ENCODE measurements at regions not wholly inside any gene's neighbourhood (a gene's known extent, or its start where the extent isn't known, plus 50 kb on each side); places are given as distances from the start of the nearest gene placed in this dataset.

DNA sequence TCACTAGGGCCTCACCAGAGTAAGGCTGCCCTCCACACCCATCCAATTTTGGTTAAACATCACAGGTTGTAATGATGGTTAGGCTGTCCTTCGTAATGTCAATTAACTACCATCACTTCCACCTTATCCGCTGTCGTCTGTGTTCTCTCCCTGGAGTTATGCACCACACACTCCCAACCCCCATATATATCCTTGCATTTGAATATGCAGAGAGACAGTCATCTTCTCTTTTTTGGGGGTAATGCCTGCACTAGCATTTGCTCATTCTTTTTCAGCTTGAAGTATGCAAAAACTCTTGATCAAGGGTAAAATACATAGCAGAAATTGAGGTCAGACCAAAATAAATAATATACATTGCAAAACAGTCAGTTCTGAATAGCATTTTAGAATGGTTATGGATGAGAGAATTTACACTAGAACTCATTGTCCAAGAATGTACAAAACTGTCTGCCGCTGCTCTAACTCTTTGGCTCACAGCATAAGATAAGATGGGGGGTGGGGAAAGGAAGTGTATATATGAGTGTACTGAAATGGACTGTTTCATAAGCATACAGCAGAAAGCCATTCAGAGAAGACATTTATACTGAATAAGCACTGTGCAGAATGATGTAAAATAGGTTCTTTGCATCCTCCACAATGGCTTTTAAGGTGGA lies 397.8 kb upstream of the CHST9 start:
- Histone ChIP-seq H2BK120ac (ENCODE audit: low read depth, low read length) (no peak overlapping the region), H3K4me3 (ENCODE audit: low read length in 2 of 2) (no peak overlapping the region), H3K79me1 (ENCODE audit: low read depth, low read length) (no peaks in the 10 kb centered on the region), H2AK5ac (ENCODE audit: low read depth, low read length) (no peak overlapping the region), H3K4ac (ENCODE audit: low read length) (no peak overlapping the region), H3K14ac (ENCODE audit: low read length) (no peak overlapping the region), H2BK5ac (ENCODE audit: low read length) (no peak overlapping the region), H3K4me2 (ENCODE audit: insufficient read depth, low read length, poor library complexity, severe bottlenecking) (no peak overlapping the region), H4K8ac (ENCODE audit: low read depth, low read length) (no peak overlapping the region), H2BK15ac (ENCODE audit: low read length) (no peak overlapping the region), H3K36me3 (replicated peaks in 1 of 2; ENCODE audit: control insufficient read depth in 2 of 2, insufficient read depth in 2 of 2, low read length in 2 of 2) (no peaks in the 10 kb centered on the region), H3K9ac (ENCODE audit: low read depth, low read length, poor library complexity) (no peak overlapping the region), H4K91ac (ENCODE audit: low read depth, low read length, poor library complexity) (no peak overlapping the region), H2AFZ (ENCODE audit: low read length) (no peak overlapping the region), H3K18ac (ENCODE audit: low read length) (no peak overlapping the region), H3K27me3 (ENCODE audit: control insufficient read depth in 3 of 3, insufficient read depth in 3 of 3, low read depth in 1 of 3, low read length in 3 of 3) (no peaks in the 10 kb centered on the region), H3K4me1 (ENCODE audit: control insufficient read depth in 2 of 2, insufficient read depth in 1 of 2, low read depth in 1 of 2, low read length in 2 of 2) (peaks cover 0 to 2% of the 10 kb centered on the region in 2 donors), H3K9me3 (replicated peaks in 1 of 2; ENCODE audit: control insufficient read depth in 2 of 2, insufficient read depth in 1 of 2, low read depth in 1 of 2, low read length in 2 of 2) (peaks cover 4 to 8% of the 10 kb centered on the region in 2 donors), H3K27ac (replicated peaks; ENCODE audit: low read length) (no peak overlapping the region), H3K23ac (ENCODE audit: low read depth, low read length, poor library complexity) (no peak overlapping the region), H2BK12ac (ENCODE audit: low read length) (no peak overlapping the region)
- WGBS, 2 donors (ENCODE audit: extremely low coverage in 2 of 2, insufficient read length in 2 of 2, insufficient replicate concordance in 1 of 2): no CpG with 5 or more reads among the region's 4 CpGs
- DNase-seq (ENCODE audit: low spot score): no peak

GRCh38 chr18:27581296-27581904 lies 396.3 kb upstream of the CHST9 start:
- Histone ChIP-seq H2BK15ac (ENCODE audit: low read length) (no peak overlapping the region), H3K23ac (ENCODE audit: low read depth, low read length, poor library complexity) (no peak overlapping the region)
- WGBS, 2 donors (ENCODE audit: extremely low coverage in 2 of 2, insufficient read length in 2 of 2, insufficient replicate concordance in 1 of 2): no CpG with 5 or more reads among the region's 3 CpGs

GRCh38 chr18:27579364-27579763 lies 394.3 kb upstream of the CHST9 start:
- Histone ChIP-seq H2BK15ac (ENCODE audit: low read length) (no peak overlapping the region), H2BK5ac (ENCODE audit: low read length) (no peak overlapping the region), H3K14ac (ENCODE audit: low read length) (no peak overlapping the region), H3K79me1 (ENCODE audit: low read depth, low read length) (no peaks in the 10 kb centered on the region), H3K27me3 (ENCODE audit: control insufficient read depth in 3 of 3, insufficient read depth in 3 of 3, low read depth in 1 of 3, low read length in 3 of 3) (no peaks in the 10 kb centered on the region), H3K36me3 (replicated peaks in 1 of 2; ENCODE audit: control insufficient read depth in 2 of 2, insufficient read depth in 2 of 2, low read length in 2 of 2) (no peaks in the 10 kb centered on the region), H3K9ac (ENCODE audit: low read depth, low read length, poor library complexity) (no peak overlapping the region), H3K4me1 (ENCODE audit: control insufficient read depth in 2 of 2, insufficient read depth in 1 of 2, low read depth in 1 of 2, low read length in 2 of 2) (peaks cover 3 to 4% of the 10 kb centered on the region in 2 donors), H4K8ac (ENCODE audit: low read depth, low read length) (no peak overlapping the region), H3K4me3 (ENCODE audit: low read length in 2 of 2) (no peak overlapping the region), H4K91ac (ENCODE audit: low read depth, low read length, poor library complexity) (no peak overlapping the region), H3K18ac (ENCODE audit: low read length) (no peak overlapping the region), H3K27ac (replicated peaks; ENCODE audit: low read length) (no peak overlapping the region), H3K4me2 (ENCODE audit: insufficient read depth, low read length, poor library complexity, severe bottlenecking) (no peak overlapping the region), H3K4ac (ENCODE audit: low read length) (no peak overlapping the region), H2BK120ac (ENCODE audit: low read depth, low read length) (no peak overlapping the region), H2BK12ac (ENCODE audit: low read length) (no peak overlapping the region), H3K23ac (ENCODE audit: low read depth, low read length, poor library complexity) (no peak overlapping the region), H3K9me3 (replicated peaks in 1 of 2; ENCODE audit: control insufficient read depth in 2 of 2, insufficient read depth in 1 of 2, low read depth in 1 of 2, low read length in 2 of 2) (peaks cover 4 to 8% of the 10 kb centered on the region in 2 donors), H2AK5ac (ENCODE audit: low read depth, low read length) (no peak overlapping the region), H2AFZ (ENCODE audit: low read length) (no peak overlapping the region)
- no CpG with 5 or more reads among the region's 2 CpGs for WGBS, 2 donors (ENCODE audit: extremely low coverage in 2 of 2, insufficient read length in 2 of 2, insufficient replicate concordance in 1 of 2)
- DNase-seq (ENCODE audit: low spot score): no peak

More at GRCh38 chr18:27581296-27581904, 396.3 kb upstream of the CHST9 start:
- Histone ChIP-seq H3K27me3 (ENCODE audit: control insufficient read depth in 3 of 3, insufficient read depth in 3 of 3, low read depth in 1 of 3, low read length in 3 of 3) (no peaks in the 10 kb centered on the region), H3K4me3 (ENCODE audit: low read length in 2 of 2) (no peak overlapping the region), H2BK12ac (ENCODE audit: low read length) (no peak overlapping the region), H3K79me1 (ENCODE audit: low read depth, low read length) (no peaks in the 10 kb centered on the region), H3K4me1 (ENCODE audit: control insufficient read depth in 2 of 2, insufficient read depth in 1 of 2, low read depth in 1 of 2, low read length in 2 of 2) (peaks cover 3 to 4% of the 10 kb centered on the region in 2 donors), H2BK120ac (ENCODE audit: low read depth, low read length) (no peak overlapping the region), H3K14ac (ENCODE audit: low read length) (no peak overlapping the region), H3K9me3 (replicated peaks in 1 of 2; ENCODE audit: control insufficient read depth in 2 of 2, insufficient read depth in 1 of 2, low read depth in 1 of 2, low read length in 2 of 2) (peaks cover 4 to 8% of the 10 kb centered on the region in 2 donors), H3K36me3 (replicated peaks in 1 of 2; ENCODE audit: control insufficient read depth in 2 of 2, insufficient read depth in 2 of 2, low read length in 2 of 2) (no peaks in the 10 kb centered on the region), H3K27ac (replicated peaks; ENCODE audit: low read length) (no peak overlapping the region), H3K18ac (ENCODE audit: low read length) (no peak overlapping the region), H4K91ac (ENCODE audit: low read depth, low read length, poor library complexity) (no peak overlapping the region), H2BK5ac (ENCODE audit: low read length) (no peak overlapping the region), H2AK5ac (ENCODE audit: low read depth, low read length) (no peak overlapping the region), H3K4me2 (ENCODE audit: insufficient read depth, low read length, poor library complexity, severe bottlenecking) (no peak overlapping the region), H3K4ac (ENCODE audit: low read length) (no peak overlapping the region), H3K9ac (ENCODE audit: low read depth, low read length, poor library complexity) (no peak overlapping the region), H4K8ac (ENCODE audit: low read depth, low read length) (no peak overlapping the region), H2AFZ (ENCODE audit: low read length) (no peak overlapping the region)
- DNase-seq (ENCODE audit: low spot score): no peak

- no peak overlapping the region for H3K4me3 ChIP-seq (ENCODE audit: low read length in 2 of 2)
- no peaks in the 10 kb centered on the region for H3K79me1 ChIP-seq (ENCODE audit: low read depth, low read length)
- H2AK5ac ChIP-seq (ENCODE audit: low read depth, low read length): no peak overlapping the region
- no peak overlapping the region for H2BK5ac ChIP-seq (ENCODE audit: low read length)
- H2BK12ac ChIP-seq (ENCODE audit: low read length): no peak overlapping the region
- no peak overlapping the region for H4K91ac ChIP-seq (ENCODE audit: low read depth, low read length, poor library complexity)
- H3K4me2 ChIP-seq (ENCODE audit: insufficient read depth, low read length, poor library complexity, severe bottlenecking): no peak overlapping the region
- H4K8ac ChIP-seq (ENCODE audit: low read depth, low read length): no peak overlapping the region
- H3K4ac ChIP-seq (ENCODE audit: low read length): no peak overlapping the region
- peak overlapping the region; percentile 1 for H2AFZ ChIP-seq (ENCODE audit: low read length)
- H2BK15ac ChIP-seq (ENCODE audit: low read length): no peak overlapping the region
- WGBS, 2 donors (ENCODE audit: extremely low coverage in 2 of 2, insufficient read length in 2 of 2, insufficient replicate concordance in 1 of 2): no CpG with 5 or more reads among the region's 5 CpGs
- no peak overlapping the region for H3K27ac ChIP-seq (replicated peaks; ENCODE audit: low read length)
- no peaks in the 10 kb centered on the region for H3K36me3 ChIP-seq (replicated peaks in 1 of 2; ENCODE audit: control insufficient read depth in 2 of 2, insufficient read depth in 2 of 2, low read length in 2 of 2)
- no peak overlapping the region for H3K9ac ChIP-seq (ENCODE audit: low read depth, low read length, poor library complexity)
- H2BK120ac ChIP-seq (ENCODE audit: low read depth, low read length): no peak overlapping the region
- no peak for DNase-seq (ENCODE audit: low spot score)
- H3K18ac ChIP-seq (ENCODE audit: low read length): no peak overlapping the region
- no peaks in the 10 kb centered on the region for H3K27me3 ChIP-seq (ENCODE audit: control insufficient read depth in 3 of 3, insufficient read depth in 3 of 3, low read depth in 1 of 3, low read length in 3 of 3)
- peaks cover 4 to 8% of the 10 kb centered on the region in 2 donors for H3K9me3 ChIP-seq (replicated peaks in 1 of 2; ENCODE audit: control insufficient read depth in 2 of 2, insufficient read depth in 1 of 2, low read depth in 1 of 2, low read length in 2 of 2)
- no peak overlapping the region for H3K23ac ChIP-seq (ENCODE audit: low read depth, low read length, poor library complexity)
- peaks cover 3 to 4% of the 10 kb centered on the region in 2 donors for H3K4me1 ChIP-seq (ENCODE audit: control insufficient read depth in 2 of 2, insufficient read depth in 1 of 2, low read depth in 1 of 2, low read length in 2 of 2)
- H3K14ac ChIP-seq (ENCODE audit: low read length): no peak overlapping the region
Observed at GRCh38 chr18:27577752-27578151, 392.6 kb upstream of the CHST9 start.

Measured in neuronal stem cell (in vitro differentiated cells).